ENCODE measurements at regions not wholly inside any gene's neighbourhood (a gene's known extent, or its start where the extent isn't known, plus 50 kb on each side); places are given as distances from the start of the nearest gene placed in this dataset.

- no peaks in the 10 kb centered on the region for H3K27me3 ChIP-seq
- no peaks in the 10 kb centered on the region for H3K4me1 ChIP-seq
- 31 to 33% methylated on average over 1 of the region's 1 CpG for WGBS, 2 donors (ENCODE audit: low coverage in 1 of 2)
- ATAC-seq: no peak
- no peak overlapping the region for H3K4me3 ChIP-seq
- H3K36me3 ChIP-seq: no peaks in the 10 kb centered on the region
- H3K9me3 ChIP-seq: peaks cover 0 to 9% (median 0%) of the 10 kb centered on the region in 3 donors
- H3K27ac ChIP-seq: no peak overlapping the region
- TF ChIP-seq POLR2AphosphoS5 (IDR thresholded peaks at IDR 0.05): no peak
- no peak for TF ChIP-seq CTCF (IDR thresholded peaks at IDR 0.05)
- TF ChIP-seq POLR2A (IDR thresholded peaks at IDR 0.05): no peak
- no peak for TF ChIP-seq EP300 (IDR thresholded peaks at IDR 0.05)
These were observed 211.6 kb upstream of the IGF1 start for GRCh38 chr12:102691773-102692555.

GRCh38 chr12:102690253-102690652 is 209.9 kb upstream of the IGF1 start:
- WGBS, 2 donors (ENCODE audit: low coverage in 1 of 2): 76% methylated on average over 2 of the region's 2 CpGs; no CpG with 5 or more reads in 1 of the 2 donors
- TF ChIP-seq POLR2A (IDR thresholded peaks at IDR 0.05) (no peak), EP300 (IDR thresholded peaks at IDR 0.05) (no peak), POLR2AphosphoS5 (IDR thresholded peaks at IDR 0.05) (no peak), CTCF (IDR thresholded peaks at IDR 0.05) (no peak)
- H3K4me3 ChIP-seq: no peak overlapping the region

DNA sequence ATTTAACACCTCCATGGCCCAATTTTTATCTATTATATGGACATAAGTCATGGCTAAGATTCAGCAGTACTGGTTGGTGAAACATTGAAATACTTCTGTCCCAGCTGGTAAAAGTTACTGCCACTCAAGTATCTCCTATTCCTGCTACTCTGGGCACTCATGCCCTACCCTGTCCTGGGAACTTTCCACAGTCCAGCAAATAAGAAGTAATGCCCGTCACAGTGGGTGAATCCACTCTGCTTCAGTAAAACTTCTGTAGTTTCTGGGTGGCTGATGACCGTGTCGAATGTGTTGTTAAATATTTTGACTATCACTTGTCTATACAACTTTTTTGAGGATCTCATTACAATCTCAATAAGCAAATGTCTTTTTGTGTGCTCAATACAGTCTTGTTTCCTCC is 209.3 kb upstream of the IGF1 start:
- TF ChIP-seq POLR2AphosphoS5 (IDR thresholded peaks at IDR 0.05) (no peak), POLR2A (IDR thresholded peaks at IDR 0.05) (no peak)
- 54 to 80% methylated on average over 3 of the region's 3 CpGs for WGBS, 2 donors (ENCODE audit: low coverage in 1 of 2)
- Histone ChIP-seq H3K27me3 (no peaks in the 10 kb centered on the region), H3K4me1 (no peaks in the 10 kb centered on the region), H3K27ac (no peak overlapping the region), H3K4me3 (no peak overlapping the region), H3K36me3 (no peaks in the 10 kb centered on the region), H3K9me3 (peaks cover 0 to 4% (median 0%) of the 10 kb centered on the region in 3 donors)
- no peak for ATAC-seq

More at GRCh38 chr12:102690253-102690652, 209.9 kb upstream of the IGF1 start:
- no peaks in the 10 kb centered on the region for H3K4me1 ChIP-seq
- H3K27ac ChIP-seq: no peak overlapping the region
- ATAC-seq: no peak
- H3K27me3 ChIP-seq: no peaks in the 10 kb centered on the region
- no peaks in the 10 kb centered on the region for H3K36me3 ChIP-seq
- H3K9me3 ChIP-seq: peaks cover 0 to 5% (median 0%) of the 10 kb centered on the region in 3 donors

DNA sequence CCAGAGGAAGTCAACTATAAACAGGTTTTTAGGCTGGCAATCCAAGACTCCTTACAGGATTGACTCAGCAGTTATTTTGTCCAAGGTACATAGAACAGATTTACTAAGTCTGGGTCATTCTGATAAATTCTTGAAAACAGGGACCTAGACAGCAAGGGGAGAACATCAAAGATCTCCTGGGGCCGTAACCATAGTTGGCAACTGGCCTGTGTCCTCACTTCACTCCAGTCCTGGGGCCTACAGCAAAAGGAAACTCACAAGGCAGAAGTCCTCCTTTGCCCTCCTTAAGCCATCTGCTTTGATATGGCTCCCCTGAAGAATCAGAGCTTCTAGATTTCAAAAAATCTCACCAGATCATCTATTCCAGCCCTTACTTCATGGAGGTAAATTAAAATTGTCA is 207.2 kb upstream of the IGF1 start:
- TF ChIP-seq CTCF (IDR thresholded peaks at IDR 0.05) (no peak), POLR2AphosphoS5 (IDR thresholded peaks at IDR 0.05) (no peak), EP300 (IDR thresholded peaks at IDR 0.05) (no peak)
- 75 to 80% methylated on average over 1 of the region's 1 CpG for whole genome bisulfite sequencing, 2 donors (ENCODE audit: low coverage in 1 of 2)
- Histone ChIP-seq H3K9me3 (no peaks in the 10 kb centered on the region), H3K4me3 (no peak overlapping the region), H3K27me3 (no peaks in the 10 kb centered on the region), H3K4me1 (no peaks in the 10 kb centered on the region), H3K27ac (no peak overlapping the region), H3K36me3 (no peaks in the 10 kb centered on the region)
- ATAC-seq: no peak

DNA sequence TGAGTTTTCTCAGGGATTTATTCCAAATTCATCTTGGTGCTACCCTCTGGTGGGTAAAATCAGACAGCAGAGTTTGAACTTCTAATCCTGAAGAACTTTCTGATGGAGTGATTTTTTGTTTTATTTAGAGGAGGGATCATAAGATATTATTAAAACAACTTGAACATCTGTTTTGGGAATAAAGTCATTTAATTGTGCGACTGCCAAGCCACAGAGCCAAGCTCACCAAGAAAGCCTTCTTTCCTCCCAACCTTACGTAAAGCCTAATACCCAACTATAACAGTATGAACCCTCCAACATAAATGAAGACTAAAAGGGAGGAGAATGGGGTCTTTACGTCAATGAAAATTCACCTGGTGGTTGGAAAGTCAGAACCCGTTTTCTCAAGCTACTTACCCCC is 205.5 kb upstream of the IGF1 start:
- TF ChIP-seq CTCF (IDR thresholded peaks at IDR 0.05) (no peak), POLR2AphosphoS5 (IDR thresholded peaks at IDR 0.05) (no peak), POLR2A (IDR thresholded peaks at IDR 0.05) (no peak), EP300 (IDR thresholded peaks at IDR 0.05) (no peak)
- H3K4me3 ChIP-seq: no peak overlapping the region
- no peak for ATAC-seq
- no peak overlapping the region for H3K27ac ChIP-seq
- no peaks in the 10 kb centered on the region for H3K36me3 ChIP-seq
- no peaks in the 10 kb centered on the region for H3K4me1 ChIP-seq
- no peaks in the 10 kb centered on the region for H3K9me3 ChIP-seq
- WGBS, 2 donors (ENCODE audit: low coverage in 1 of 2): 62 to 83% methylated on average over 4 of the region's 4 CpGs
- H3K27me3 ChIP-seq: no peaks in the 10 kb centered on the region

Data from gastroesophageal sphincter (tissue), 4 donors.